ENCODE measurements at regions not wholly inside any gene's neighbourhood (a gene's known extent, or its start where the extent isn't known, plus 50 kb on each side); places are given as distances from the start of the nearest gene placed in this dataset.

GRCh38 chr14:51188566-51189185 is 51.4 kb upstream of the TMX1 start:
- intact Hi-C loops (cut with micrococcal nuclease) = no loop called here
- no peak overlapping the region for H3K4me3 Mint-ChIP-seq
- H3K27me3 Mint-ChIP-seq (ENCODE audit: insufficient read depth) = no peaks in the 10 kb centered on the region
- H3K4me1 Mint-ChIP-seq (ENCODE audit: low read depth) = no peaks in the 10 kb centered on the region
- no peak overlapping the region for H3K27ac Mint-ChIP-seq
- no peak for DNase-seq (ENCODE audit: low spot score)
- no peaks in the 10 kb centered on the region for H3K36me3 Mint-ChIP-seq (ENCODE audit: low read depth)
- no peaks in the 10 kb centered on the region for H3K9me3 Mint-ChIP-seq

- no peaks in the 10 kb centered on the region for H3K27me3 Mint-ChIP-seq (ENCODE audit: insufficient read depth)
- no peaks in the 10 kb centered on the region for H3K4me1 Mint-ChIP-seq (ENCODE audit: low read depth)
- H3K4me3 Mint-ChIP-seq = no peak overlapping the region
- H3K9me3 Mint-ChIP-seq = no peaks in the 10 kb centered on the region
- DNase-seq (ENCODE audit: low spot score) = no peak
- no peak overlapping the region for H3K27ac Mint-ChIP-seq
- intact Hi-C loops (cut with micrococcal nuclease) = no loop called here
- no peaks in the 10 kb centered on the region for H3K36me3 Mint-ChIP-seq (ENCODE audit: low read depth)
These were observed 50.3 kb upstream of the TMX1 start for GRCh38 chr14:51189600-51190376.
